GM12892 (cell line): ENCODE measurements at regions not wholly inside any gene's neighbourhood (a gene's known extent, or its start where the extent isn't known, plus 50 kb on each side); places are given as distances from the start of the nearest gene placed in this dataset.
A peak's percentile ranks its signal among the peaks of the same experiment; 100 is the strongest.

Experiments used
- DNase-seq: peaks from one replicate; pipeline ENCODE4 v3.0.0; 2011; ENCODE audit not compliant: insufficient read length
- FAIRE-seq: peaks from 2 replicates; lab custom pipeline; 2011; peaks lifted over from hg19 to GRCh38; lab: Jason Lieb, UNC
- POLR2A ChIP-seq: IDR thresholded peaks from 2 replicates; pipeline ENCODE4 v1.6.1; 2011; ENCODE audit warnings: low read depth, low read length, control low read depth
- POLR2AphosphoS5 ChIP-seq: IDR thresholded peaks from 2 replicates; pipeline ENCODE4 v1.6.1; 2011; ENCODE audit warnings: low read depth, low read length, control low read depth
- TAF1 ChIP-seq: IDR thresholded peaks from 2 replicates; pipeline ENCODE4 v1.6.1; 2011; ENCODE audit warnings: low read depth, mild to moderate bottlenecking, control low read depth, low read length, borderline replicate concordance

DNA sequence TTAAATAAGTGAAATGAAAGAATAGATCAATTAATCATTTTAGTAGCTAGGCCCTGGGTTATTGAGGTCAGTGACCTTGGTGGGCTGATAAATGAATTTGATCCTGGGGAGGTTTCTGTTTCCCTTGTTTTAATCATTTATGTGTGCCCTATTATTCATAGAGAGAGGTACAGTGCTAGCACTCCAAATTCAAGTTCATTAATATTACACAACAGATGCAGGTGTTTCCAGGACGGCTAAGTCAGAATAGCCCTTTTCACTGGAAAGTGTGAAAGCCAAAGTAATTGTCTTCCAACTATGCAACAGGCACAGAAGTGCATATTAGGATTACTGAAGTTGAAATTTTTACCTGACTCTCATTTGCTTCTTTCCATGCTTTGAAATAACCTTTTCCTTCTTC is 61.7 kb upstream of the SGK1 start:
- no peak for TF ChIP-seq POLR2A
- TF ChIP-seq POLR2AphosphoS5, result no peak
- TF ChIP-seq TAF1, result no peak
- DNase-seq (no peak), FAIRE-seq (no peak)

DNA sequence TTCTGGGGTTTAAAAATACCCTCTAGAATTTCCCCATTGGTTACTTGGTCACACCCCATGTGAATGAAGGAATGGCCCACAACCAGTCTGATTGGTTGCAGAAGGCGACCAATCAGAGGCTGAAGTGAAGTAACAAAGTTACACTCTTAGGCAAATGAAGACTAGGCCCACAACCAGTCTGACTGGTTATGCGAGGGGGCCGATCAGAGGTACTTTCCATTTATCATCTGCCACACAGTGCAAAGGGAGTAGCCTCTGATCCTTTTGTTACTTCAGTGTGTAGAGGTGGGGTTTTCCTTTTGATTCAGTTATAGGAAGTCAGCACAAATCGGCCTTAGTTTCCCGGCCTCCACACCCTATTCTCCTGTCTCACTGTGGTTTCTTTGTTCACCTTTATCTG is 61.2 kb upstream of the SGK1 start:
- DNase-seq (no peak), FAIRE-seq (peak; percentile 85)
- TF ChIP-seq POLR2AphosphoS5 (no peak), POLR2A (peak; percentile 57; the same call in 1 of the 2 replicates)

DNA sequence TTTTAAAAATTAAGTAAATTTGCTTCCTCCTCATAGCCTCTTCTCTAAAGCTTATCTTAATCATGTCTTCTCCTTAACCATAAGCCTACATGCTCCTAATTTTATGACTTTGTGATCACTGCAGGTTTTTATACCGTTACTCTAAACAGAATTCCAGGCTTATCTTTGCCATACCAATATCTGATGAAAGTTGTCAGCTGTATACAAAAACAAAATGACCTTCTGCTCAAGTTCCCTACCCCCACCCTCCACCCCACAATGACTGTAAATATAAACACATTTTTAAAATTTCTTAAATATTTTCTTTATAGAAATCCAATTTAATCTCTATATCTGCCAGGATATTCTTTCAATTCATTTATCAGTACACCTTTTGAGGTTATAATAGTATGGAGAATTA is 60.5 kb upstream of the SGK1 start:
- FAIRE-seq, result no peak
- no peak for DNase-seq
- no peak for TF ChIP-seq POLR2AphosphoS5
- no peak for TF ChIP-seq TAF1
- no peak for TF ChIP-seq POLR2A

DNA sequence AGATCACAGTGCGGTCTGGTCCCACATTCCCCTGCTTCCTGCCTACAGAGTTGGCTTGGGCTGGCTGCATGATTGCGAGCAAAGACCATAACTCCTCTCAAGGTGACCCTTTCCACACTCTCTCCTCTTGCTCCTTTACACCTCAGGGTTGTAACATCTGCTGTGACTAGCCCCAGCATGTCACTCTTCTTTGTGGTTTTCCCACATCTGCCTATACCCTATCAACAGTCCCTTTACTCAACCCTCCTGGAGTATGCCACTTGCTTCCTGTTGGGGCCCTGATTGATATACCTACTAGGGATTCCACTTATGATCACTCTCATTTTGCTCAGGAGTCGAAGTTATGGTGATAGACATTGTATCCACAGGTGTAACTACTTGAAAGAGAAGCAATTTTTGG is 58.9 kb upstream of the SGK1 start:
- DNase-seq (no peak), FAIRE-seq (no peak)

DNA sequence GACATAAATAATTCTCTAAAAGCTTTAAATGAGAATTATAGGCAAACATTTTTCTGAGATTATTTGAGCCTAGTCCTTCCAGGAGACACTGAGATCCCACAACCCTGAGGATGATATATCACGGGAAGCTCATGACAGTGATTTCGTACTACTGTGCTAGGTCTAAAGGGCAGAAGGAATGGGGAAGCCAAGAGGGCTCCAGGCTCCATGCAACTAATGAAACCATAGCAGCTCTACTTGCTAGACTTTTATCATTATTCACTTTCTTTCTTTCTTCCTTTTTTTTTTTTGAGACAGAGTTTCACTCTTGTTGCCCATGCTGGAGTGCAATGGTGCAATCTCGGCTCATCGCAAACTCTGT is 57.3 kb upstream of the SGK1 start:
- DNase-seq (no peak), FAIRE-seq (no peak)

More for the DNA sequence above, 58.9 kb upstream of the SGK1 start:
- TF ChIP-seq POLR2AphosphoS5 (no peak), TAF1 (no peak), POLR2A (no peak)

DNA sequence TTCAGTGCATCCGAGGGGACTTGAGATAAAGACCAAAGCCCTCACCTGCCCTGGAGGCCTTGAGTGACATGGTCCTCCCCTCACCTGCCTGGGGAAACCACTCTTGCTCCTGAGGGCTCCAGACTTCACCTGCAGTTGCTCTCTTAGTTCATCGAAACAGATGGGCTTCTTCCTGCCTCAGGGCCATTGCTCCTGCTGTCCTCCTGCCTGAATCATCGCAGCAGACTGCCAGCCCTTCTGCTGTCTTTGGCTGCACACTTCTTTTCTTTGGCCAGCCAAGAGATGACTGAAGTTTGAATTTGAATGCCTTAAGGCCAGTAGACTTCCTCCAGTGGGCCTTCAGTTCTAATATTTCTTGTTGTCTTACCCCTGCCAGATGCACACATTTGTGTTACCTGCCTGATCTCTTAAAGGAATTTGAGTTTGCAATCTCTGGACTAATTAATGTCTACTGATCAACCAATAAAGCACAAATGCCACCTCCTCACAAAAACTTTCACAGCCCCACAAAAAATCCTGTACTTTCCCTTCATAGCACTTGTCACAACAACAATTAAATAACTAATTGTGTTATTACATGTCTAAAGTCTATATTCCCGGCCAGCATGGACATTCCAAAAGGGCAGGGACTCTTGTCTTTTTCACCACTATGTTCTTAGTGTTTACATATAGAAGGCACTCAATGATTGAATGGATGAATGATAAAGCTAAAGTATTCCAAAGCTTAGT is 56.7 kb upstream of the SGK1 start:
- TF ChIP-seq POLR2AphosphoS5, result no peak
- TF ChIP-seq TAF1, result no peak
- TF ChIP-seq POLR2A, result no peak
- DNase-seq, result no peak
- no peak for FAIRE-seq

More for the DNA sequence above, 57.3 kb upstream of the SGK1 start:
- TF ChIP-seq POLR2AphosphoS5 (no peak), TAF1 (no peak), POLR2A (no peak)

DNA sequence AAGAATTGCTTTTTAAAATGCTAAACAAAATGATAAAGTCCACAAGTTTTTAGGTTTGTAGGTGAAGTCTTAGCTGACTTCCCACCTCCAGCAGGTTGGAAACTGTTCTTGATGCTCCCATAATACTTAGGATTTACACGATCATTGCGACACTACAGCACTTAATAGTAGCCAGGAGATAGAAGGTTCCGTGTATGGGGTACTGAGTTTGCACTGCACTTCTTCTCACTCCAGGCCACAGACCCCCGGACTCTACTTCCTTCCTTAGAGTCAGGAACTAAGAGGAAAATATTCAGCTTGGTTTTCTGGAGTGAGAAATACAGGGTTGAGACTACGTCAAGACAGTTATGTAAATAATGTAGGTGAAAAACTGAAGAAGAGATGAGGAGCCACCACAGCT is 56.1 kb upstream of the SGK1 start:
- no peak for DNase-seq
- FAIRE-seq, result peak; percentile 65
- TF ChIP-seq TAF1 (no peak), POLR2A (no peak), POLR2AphosphoS5 (no peak)

DNA sequence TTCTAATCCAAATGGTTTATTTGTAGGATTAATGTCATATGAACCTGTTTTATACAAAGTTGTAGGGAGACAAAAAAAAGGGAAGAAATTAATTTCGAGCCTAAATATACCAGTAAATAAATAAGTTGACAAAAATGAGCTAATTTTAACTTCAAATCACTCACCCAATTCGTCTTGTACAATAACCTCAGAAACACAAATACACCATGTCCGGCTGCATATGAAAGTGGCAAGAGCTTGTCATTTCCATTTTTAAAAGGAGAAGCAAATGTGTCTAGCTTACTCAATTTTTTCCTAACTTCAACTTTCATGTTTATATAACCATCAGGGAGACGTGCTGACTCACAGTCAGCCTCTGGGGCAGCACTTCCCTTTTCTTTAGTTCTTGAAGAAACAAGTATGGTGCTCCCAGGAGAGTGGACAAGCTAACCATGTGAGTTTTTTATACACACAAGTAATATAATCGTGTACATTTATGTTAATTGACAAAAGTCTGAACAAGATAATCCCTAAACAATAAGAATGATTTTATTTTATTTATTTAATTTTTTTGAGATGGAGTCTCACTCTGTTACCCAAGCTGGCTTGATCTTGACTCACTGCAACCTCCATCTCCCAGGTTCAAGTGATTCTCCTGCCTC is 55.5 kb upstream of the SGK1 start:
- FAIRE-seq (peak; percentile 88), DNase-seq (peak; percentile 9)
- TF ChIP-seq POLR2AphosphoS5 (no peak), TAF1 (no peak), POLR2A (no peak)

DNA sequence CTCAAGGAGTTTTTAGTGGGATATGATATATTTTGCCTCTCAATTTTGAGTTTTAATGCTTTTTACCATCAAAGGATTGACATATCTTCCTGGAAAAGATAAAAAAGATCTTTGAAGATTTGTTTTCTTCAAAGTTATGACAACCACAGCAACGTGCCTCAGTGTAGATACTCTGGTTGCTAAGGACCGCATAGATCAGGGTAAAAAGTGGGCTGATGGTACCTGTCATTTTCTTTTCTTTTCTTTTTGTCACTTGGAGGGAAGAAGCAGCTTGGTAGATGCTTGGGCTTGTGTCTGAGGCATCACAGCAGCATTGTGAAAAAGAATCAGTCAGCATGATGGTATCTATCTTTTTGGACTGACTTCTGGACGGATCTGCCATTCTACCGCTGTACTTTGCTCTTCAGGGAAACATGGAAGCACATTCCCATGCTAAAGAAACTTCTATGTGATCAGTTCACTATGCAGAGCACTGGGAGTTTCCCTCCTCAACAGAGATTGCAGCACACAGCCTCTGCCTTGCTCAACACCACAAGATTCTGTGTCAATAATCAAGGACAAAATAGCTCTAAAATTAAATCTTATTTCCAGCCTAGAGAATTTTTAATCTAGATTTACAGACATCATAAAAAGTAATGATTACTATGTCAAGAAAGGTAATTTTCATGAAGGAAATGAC is 54.8 kb upstream of the SGK1 start:
- no peak for TF ChIP-seq POLR2AphosphoS5
- TF ChIP-seq POLR2A, result no peak
- TF ChIP-seq TAF1, result no peak
- DNase-seq (no peak), FAIRE-seq (peak; percentile 69)

DNA sequence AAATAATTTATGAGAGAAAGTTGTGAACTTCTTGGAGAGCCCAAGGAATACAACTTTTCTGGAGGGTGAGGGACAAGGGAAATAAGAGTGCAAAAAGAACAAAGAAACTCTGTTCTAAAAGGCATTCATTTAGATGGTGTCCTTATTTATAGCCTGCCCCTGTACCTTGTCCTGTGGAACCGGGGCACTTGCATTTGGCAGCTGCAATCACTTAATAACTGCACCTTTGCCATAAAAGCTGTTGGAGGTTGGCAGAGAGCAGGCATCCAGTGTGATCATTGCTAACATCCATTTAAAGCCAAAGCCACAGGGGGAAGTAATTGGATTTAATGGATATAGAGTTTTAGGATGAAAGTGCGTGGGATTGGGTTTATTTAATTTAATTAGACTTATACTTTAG is 50.8 kb upstream of the SGK1 start:
- DNase-seq, result no peak
- TF ChIP-seq POLR2AphosphoS5, result no peak
- TF ChIP-seq TAF1, result no peak
- no peak for TF ChIP-seq POLR2A
- FAIRE-seq, result no peak
